Thyroid gland (tissue), 4 donors: ENCODE measurements at regions not wholly inside any gene's neighbourhood (a gene's known extent, or its start where the extent isn't known, plus 50 kb on each side); places are given as distances from the start of the nearest gene placed in this dataset.

Experiments
- CTCF ChIP-seq, 6 experiments: fragments of 200-600 bp in 3 of 6; fragments of 450-650 bp in 3 of 6; sonication (generic) in 3 of 6; IDR thresholded peaks; one replicate each; pipeline ENCODE4 v1.5.1; 2016 to 2019; ENCODE audit warnings: antibody characterized with exemption in 6 of 6, mild to moderate bottlenecking in 2 of 6, inconsistent platforms in 1 of 6, moderate library complexity in 1 of 6
- POLR2A ChIP-seq, 2 donors: fragments of 450-650 bp; IDR thresholded peaks; one replicate each; pipeline ENCODE4 v1.6.1; 2017; ENCODE audit warnings: antibody characterized with exemption in 2 of 2, mild to moderate bottlenecking in 2 of 2, moderate library complexity in 1 of 2

GRCh38 chr6:51541847-51542246 is 545.6 kb downstream of the PKHD1 start:
- no peak for TF ChIP-seq CTCF (IDR thresholded peaks at IDR 0.05)
- TF ChIP-seq POLR2A (IDR thresholded peaks at IDR 0.05), result no peak
